ENCODE measurements at regions not wholly inside any gene's neighbourhood (a gene's known extent, or its start where the extent isn't known, plus 50 kb on each side); places are given as distances from the start of the nearest gene placed in this dataset.

DNA sequence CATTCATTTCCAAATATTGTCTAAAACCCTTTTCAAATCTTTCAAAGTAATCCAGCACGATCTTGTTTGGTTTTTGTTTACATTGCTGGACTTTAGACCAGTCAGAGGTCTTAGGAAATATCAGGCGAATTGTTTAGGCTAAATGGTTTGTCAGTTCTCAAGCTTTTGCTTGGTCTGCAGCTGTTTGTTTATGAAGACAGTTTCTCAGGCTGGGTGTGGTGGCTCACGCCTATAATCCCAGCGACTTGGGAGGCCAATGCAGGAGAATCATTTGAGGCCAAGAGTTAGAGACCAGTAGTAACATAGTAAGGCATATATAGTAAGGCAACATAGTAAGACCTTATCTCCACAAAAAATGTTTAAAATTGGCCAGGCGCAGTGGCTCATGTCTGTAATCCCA is 77.5 kb downstream of the DNTTIP2 start:
- H3K4me3 ChIP-seq: no peak overlapping the region
- DNase-seq (ENCODE audit: low read depth, low spot score) (no peak), ATAC-seq (no peak), FAIRE-seq (no peak)
- ChIA-PET SMC1A (ENCODE audit: uncharacterized antibody, unreplicated experiment) (interaction anchor here (2.0 to 2.5 kb wide), 2 partner anchors 12 to 172 kb away, joined by 6 to 7 read pairs; no protein-coding TSS in a partner anchor), CTCF (interaction anchor here (1.2 kb wide), 1 partner anchor 12 kb away, joined by 3 read pairs; no protein-coding TSS in a partner anchor), RAD21 (ENCODE audit: unreplicated experiment) (no interaction called here), POLR2A (interaction anchor here (0.7 kb wide), 1 partner anchor 1349 kb away, joined by 4 read pairs; no protein-coding TSS in a partner anchor)
- H2AFZ ChIP-seq (ENCODE audit: control insufficient read depth, low read depth, low read length): no peak overlapping the region
- no TSS peak for BruUV-seq (replicated peaks)
- no peaks in the 10 kb centered on the region; a peak in 1 of 4 replicates for H3K27me3 ChIP-seq (replicated peaks in 1 of 2; ENCODE audit: control insufficient read depth in 2 of 2, insufficient read depth in 2 of 2, low read length in 1 of 2)
- H3K79me2 ChIP-seq (ENCODE audit: control insufficient read depth, insufficient read depth, low read length): no peaks in the 10 kb centered on the region
- in situ Hi-C loops (cut with MboI) (no loop called here), intact Hi-C loops (cut with micrococcal nuclease; ENCODE audit: unreplicated experiment) (no loop called here)
- H3K9ac ChIP-seq (ENCODE audit: control insufficient read depth, insufficient read depth, low read length): no peak overlapping the region
- no peak overlapping the region for H3K27ac ChIP-seq (ENCODE audit: control insufficient read depth, insufficient read depth)
- no peaks in the 10 kb centered on the region for H4K20me1 ChIP-seq (ENCODE audit: control insufficient read depth, insufficient read depth)
- H3K4me2 ChIP-seq (ENCODE audit: control insufficient read depth, insufficient read depth): no peak overlapping the region
- WGBS (ENCODE audit: insufficient coverage, insufficient replicate concordance, low lambda C conversion rate, missing lambda C conversion rate): 41% methylated on average over 5 of the region's 5 CpGs
- H3K9me3 ChIP-seq (replicated peaks; ENCODE audit: control insufficient read depth, insufficient read depth, low read length): no peaks in the 10 kb centered on the region
- no peaks in the 10 kb centered on the region for H3K4me1 ChIP-seq (ENCODE audit: control insufficient read depth, insufficient read depth, low read length)
- no peaks in the 10 kb centered on the region for H3K36me3 ChIP-seq (ENCODE audit: control insufficient read depth in 2 of 2, insufficient read depth in 2 of 2, low read length in 1 of 2)
- no peak for TF ChIP-seq FOXK2 (IDR thresholded peaks at IDR 0.05)
- no peak for TF ChIP-seq ZBTB40 (IDR thresholded peaks at IDR 0.05; ENCODE audit: borderline replicate concordance)
- no peak for TF ChIP-seq BRCA1 (IDR thresholded peaks at IDR 0.05; ENCODE audit: low read depth, low read length)

All from GM12878 (cell line).